ENCODE measurements at regions not wholly inside any gene's neighbourhood (a gene's known extent, or its start where the extent isn't known, plus 50 kb on each side); places are given as distances from the start of the nearest gene placed in this dataset.

- no peak for TF ChIP-seq CTCF (IDR thresholded peaks at IDR 0.05; ENCODE audit: borderline replicate concordance, extremely low read depth, low read length, poor library complexity, severe bottlenecking)
- TF ChIP-seq EZH2 (IDR thresholded peaks at IDR 0.05; ENCODE audit: borderline replicate concordance, low read depth, low read length, severe bottlenecking) = no peak
Measured at GRCh38 chr3:170811515-170811914, 58.5 kb downstream of the RPL22L1 start.

Measured in DND-41 (cell line).